Peyer's patch (tissue), 4 donors: ENCODE measurements at regions not wholly inside any gene's neighbourhood (a gene's known extent, or its start where the extent isn't known, plus 50 kb on each side); places are given as distances from the start of the nearest gene placed in this dataset.
"Not testable (repeated sequence)": the region's sequence is repeated elsewhere in the genome, so short reads cannot be mapped to it uniquely, and the experiment has no call there.

ENCODE experiments used
- POLR2A ChIP-seq, 2 donors: fragments of 450-650 bp; IDR thresholded peaks; one replicate each; pipeline ENCODE4 v1.5.1; 2017; ENCODE audit warnings: antibody characterized with exemption in 2 of 2, mild to moderate bottlenecking in 2 of 2, moderate library complexity in 2 of 2
- TF ChIP-seq, protein P1 (sequence below), 6 experiments: fragments of 450-650 bp in 4 of 6; fragments of 200-600 bp in 2 of 6; sonication (generic) in 1 of 6; IDR thresholded peaks; one replicate each; pipeline ENCODE4 v1.5.1; 2017 to 2019; ENCODE audit warnings: antibody characterized with exemption in 6 of 6, mild to moderate bottlenecking in 3 of 6, moderate library complexity in 1 of 6

DNA sequence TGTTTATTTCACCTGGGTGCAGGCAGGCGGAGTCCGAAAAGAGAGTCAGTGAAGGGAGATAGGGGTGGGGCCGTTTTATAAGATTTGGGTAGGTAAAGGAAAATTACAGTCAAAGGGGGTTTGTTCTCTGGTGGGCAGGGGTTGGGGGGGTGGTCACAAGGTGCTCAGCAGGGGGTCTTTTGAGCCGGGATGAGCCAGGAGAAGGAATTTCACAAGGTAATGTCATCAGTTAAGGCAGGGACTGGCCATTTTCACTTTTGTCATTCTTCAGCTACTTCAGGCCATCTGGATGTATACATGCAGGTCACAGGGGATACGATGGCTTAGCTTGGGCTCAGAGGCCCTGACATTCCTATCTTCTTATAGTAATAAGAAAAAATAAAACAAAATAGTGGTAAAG is 220.3 kb upstream of the ZNF608 start:
- TF ChIP-seq, protein P1, sequence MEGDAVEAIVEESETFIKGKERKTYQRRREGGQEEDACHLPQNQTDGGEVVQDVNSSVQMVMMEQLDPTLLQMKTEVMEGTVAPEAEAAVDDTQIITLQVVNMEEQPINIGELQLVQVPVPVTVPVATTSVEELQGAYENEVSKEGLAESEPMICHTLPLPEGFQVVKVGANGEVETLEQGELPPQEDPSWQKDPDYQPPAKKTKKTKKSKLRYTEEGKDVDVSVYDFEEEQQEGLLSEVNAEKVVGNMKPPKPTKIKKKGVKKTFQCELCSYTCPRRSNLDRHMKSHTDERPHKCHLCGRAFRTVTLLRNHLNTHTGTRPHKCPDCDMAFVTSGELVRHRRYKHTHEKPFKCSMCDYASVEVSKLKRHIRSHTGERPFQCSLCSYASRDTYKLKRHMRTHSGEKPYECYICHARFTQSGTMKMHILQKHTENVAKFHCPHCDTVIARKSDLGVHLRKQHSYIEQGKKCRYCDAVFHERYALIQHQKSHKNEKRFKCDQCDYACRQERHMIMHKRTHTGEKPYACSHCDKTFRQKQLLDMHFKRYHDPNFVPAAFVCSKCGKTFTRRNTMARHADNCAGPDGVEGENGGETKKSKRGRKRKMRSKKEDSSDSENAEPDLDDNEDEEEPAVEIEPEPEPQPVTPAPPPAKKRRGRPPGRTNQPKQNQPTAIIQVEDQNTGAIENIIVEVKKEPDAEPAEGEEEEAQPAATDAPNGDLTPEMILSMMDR (IDR thresholded peaks at IDR 0.05) = not testable (repeated sequence)
- not testable (repeated sequence) for TF ChIP-seq POLR2A (IDR thresholded peaks at IDR 0.05)
